ENCODE measurements at regions not wholly inside any gene's neighbourhood (a gene's known extent, or its start where the extent isn't known, plus 50 kb on each side); places are given as distances from the start of the nearest gene placed in this dataset.

DNA sequence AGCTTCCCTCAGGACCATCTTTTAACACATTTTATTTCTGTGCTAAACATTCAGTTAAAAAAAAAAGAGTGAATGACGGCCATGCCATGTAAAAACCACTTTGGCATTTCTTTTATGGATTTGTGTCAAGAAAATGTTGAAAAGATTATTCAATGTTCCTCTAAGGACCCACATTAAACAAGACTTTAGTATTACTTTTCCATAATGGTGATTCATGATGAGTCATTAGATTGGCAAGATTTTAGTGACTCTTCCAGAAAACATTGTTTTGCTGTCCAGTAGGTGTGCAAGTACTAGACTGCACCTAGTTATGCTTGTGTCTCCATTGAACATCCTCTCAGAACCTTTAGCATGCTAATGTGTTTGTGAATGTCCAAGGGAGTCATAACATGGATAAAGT is 748.6 kb downstream of the STPG2 start:
- TF ChIP-seq POLR2A (IDR thresholded peaks at IDR 0.05), result no peak
- TF ChIP-seq CTCF (IDR thresholded peaks at IDR 0.05), result no peak

Measured in transverse colon (tissue), 3 donors.